ENCODE measurements at regions not wholly inside any gene's neighbourhood (a gene's known extent, or its start where the extent isn't known, plus 50 kb on each side); places are given as distances from the start of the nearest gene placed in this dataset.

- intact Hi-C loops (cut with micrococcal nuclease): no loop called here
- Histone ChIP-seq H3K18ac (ENCODE audit: low read depth, low read length) (no peak overlapping the region), H2BK20ac (ENCODE audit: low read depth, low read length) (no peak overlapping the region), H2BK15ac (ENCODE audit: low read depth, low read length) (no peak overlapping the region), H3K23ac (ENCODE audit: low read depth, low read length) (no peak overlapping the region), H4K20me1 (ENCODE audit: insufficient read depth, low read length) (no peaks in the 10 kb centered on the region), H3K4ac (ENCODE audit: low read depth, low read length) (no peak overlapping the region), H3K9ac (ENCODE audit: low read depth, low read length) (no peak overlapping the region), H3K14ac (replicated peaks; ENCODE audit: low read depth, low read length) (no peak overlapping the region), H2AK5ac (ENCODE audit: low read depth, low read length) (no peak overlapping the region), H3K9me1 (ENCODE audit: insufficient read depth, low read length) (no peaks in the 10 kb centered on the region), H3K4me2 (ENCODE audit: low read depth, low read length) (no peak overlapping the region), H3K9me3 (ENCODE audit: control insufficient read depth, insufficient read depth, low read length) (no peaks in the 10 kb centered on the region), H3K27ac (ENCODE audit: insufficient read depth, low read length) (no peak overlapping the region), H3K27me3 (ENCODE audit: control insufficient read depth, insufficient read depth, low read length) (peaks cover 18% of the 10 kb centered on the region), H4K91ac (ENCODE audit: insufficient read depth, low read depth, low read length) (no peak overlapping the region), H3K4me3 (ENCODE audit: insufficient read depth, low read depth, low read length) (no peak overlapping the region), H2AK9ac (replicated peaks; ENCODE audit: low read depth, low read length, poor library complexity) (no peak overlapping the region), H3K56ac (ENCODE audit: extremely low read depth, insufficient read depth, low read length) (no peak overlapping the region), H3K79me1 (ENCODE audit: low read depth in 1 of 2, low read length in 2 of 2) (no peaks in the 10 kb centered on the region), H3K36me3 (ENCODE audit: control insufficient read depth, insufficient read depth, low read length) (no peaks in the 10 kb centered on the region), H4K8ac (ENCODE audit: low read depth in 2 of 2, low read length in 2 of 2) (no peak overlapping the region), H3K4me1 (ENCODE audit: control insufficient read depth, insufficient read depth, low read length) (no peaks in the 10 kb centered on the region), H4K5ac (ENCODE audit: low read depth, low read length) (no peak overlapping the region), H2BK5ac (ENCODE audit: low read depth, low read length, poor library complexity, severe bottlenecking) (no peak overlapping the region), H2AFZ (replicated peaks; ENCODE audit: low read length, poor library complexity) (no peak overlapping the region), H2BK120ac (ENCODE audit: low read depth, low read length) (no peak overlapping the region)
- no peak for DNase-seq
- ChIA-PET CTCF (no interaction called here), POLR2A (ENCODE audit: unreplicated experiment) (no interaction called here)
- dilution Hi-C loops (cut with HindIII; ENCODE audit: low sequenced_read_pairs, unreplicated experiment): no loop called here
- in situ Hi-C loops (cut with MboI; ENCODE audit: low sequenced_read_pairs): no loop called here
- BruUV-seq (replicated peaks): no TSS peak
- ATAC-seq (ENCODE audit: low read depth): no peak
- WGBS, 2 experiments (ENCODE audit: extremely low coverage in 2 of 2, insufficient read length in 1 of 2): 85% methylated on average over 3 of the region's 7 CpGs; no CpG with 5 or more reads in 1 of the 2 experiments
- no peak for TF ChIP-seq SMC3 (IDR thresholded peaks at IDR 0.05; ENCODE audit: low read depth, low read length)
- TF ChIP-seq MAFK (IDR thresholded peaks at IDR 0.05; ENCODE audit: low read depth, low read length): no peak
- TF ChIP-seq RFX5 (IDR thresholded peaks at IDR 0.05; ENCODE audit: low read depth, low read length): no peak
Observed at GRCh38 chr3:11737742-11738141, 94.0 kb upstream of the VGLL4 start.

Data from IMR-90 (cell line).